ENCODE measurements at regions not wholly inside any gene's neighbourhood (a gene's known extent, or its start where the extent isn't known, plus 50 kb on each side); places are given as distances from the start of the nearest gene placed in this dataset.

GRCh38 chrY:7177631-7178030 is 266.1 kb upstream of the AMELY start:
- Histone ChIP-seq H3K4me1 (ENCODE audit: control insufficient read depth in 2 of 3, insufficient read depth in 2 of 3, low read depth in 1 of 3, low read length in 3 of 3) (no peaks in the 10 kb centered on the region), H3K9ac (ENCODE audit: low read length in 3 of 3) (no peak overlapping the region), H3K27ac (ENCODE audit: low read depth in 2 of 2, low read length in 2 of 2) (no peak overlapping the region), H3K9me3 (ENCODE audit: control insufficient read depth in 2 of 3, insufficient read depth in 1 of 3, low read length in 3 of 3) (no peaks in the 10 kb centered on the region), H3K4me3 (ENCODE audit: low read length in 3 of 3) (no peak overlapping the region), H3K36me3 (ENCODE audit: control insufficient read depth in 2 of 3, insufficient read depth in 3 of 3, low read length in 3 of 3) (no peaks in the 10 kb centered on the region), H3K27me3 (ENCODE audit: control insufficient read depth, insufficient read depth, low read length) (no peaks in the 10 kb centered on the region)
- no peak for FAIRE-seq
- no peak for DNase-seq
- intact Hi-C loops (cut with DNase I), result no loop called here
- TF ChIP-seq CTCF (IDR thresholded peaks at IDR 0.05; ENCODE audit: borderline replicate concordance, extremely low read depth, insufficient read depth), result no peak

- no peak overlapping the region for H3K27ac ChIP-seq (ENCODE audit: low read depth in 2 of 2, low read length in 2 of 2)
- intact Hi-C loops (cut with DNase I), result no loop called here
- no peaks in the 10 kb centered on the region for H3K27me3 ChIP-seq (ENCODE audit: control insufficient read depth, insufficient read depth, low read length)
- H3K4me1 ChIP-seq (ENCODE audit: control insufficient read depth in 2 of 3, insufficient read depth in 2 of 3, low read depth in 1 of 3, low read length in 3 of 3), result no peaks in the 10 kb centered on the region
- TF ChIP-seq CTCF (IDR thresholded peaks at IDR 0.05; ENCODE audit: borderline replicate concordance, extremely low read depth, insufficient read depth), result no peak
- no peak overlapping the region for H3K9ac ChIP-seq (ENCODE audit: low read length in 3 of 3)
- H3K4me3 ChIP-seq (ENCODE audit: low read length in 3 of 3), result no peak overlapping the region
- FAIRE-seq (no peak), DNase-seq (no peak)
- no peaks in the 10 kb centered on the region for H3K9me3 ChIP-seq (ENCODE audit: control insufficient read depth in 2 of 3, insufficient read depth in 1 of 3, low read length in 3 of 3)
- H3K36me3 ChIP-seq (ENCODE audit: control insufficient read depth in 2 of 3, insufficient read depth in 3 of 3, low read length in 3 of 3), result no peaks in the 10 kb centered on the region
Measured at GRCh38 chrY:7169475-7169874, 257.9 kb upstream of the AMELY start.

- no peaks in the 10 kb centered on the region for H3K36me3 ChIP-seq (ENCODE audit: control insufficient read depth in 2 of 3, insufficient read depth in 3 of 3, low read length in 3 of 3)
- H3K9ac ChIP-seq (ENCODE audit: low read length in 3 of 3), result no peak overlapping the region
- FAIRE-seq, result no peak
- H3K27me3 ChIP-seq (ENCODE audit: control insufficient read depth, insufficient read depth, low read length), result no peaks in the 10 kb centered on the region
- no peaks in the 10 kb centered on the region for H3K9me3 ChIP-seq (ENCODE audit: control insufficient read depth in 2 of 3, insufficient read depth in 1 of 3, low read length in 3 of 3)
- TF ChIP-seq CTCF (IDR thresholded peaks at IDR 0.05; ENCODE audit: borderline replicate concordance, extremely low read depth, insufficient read depth), result no peak
- no peak for DNase-seq
- H3K27ac ChIP-seq (ENCODE audit: low read depth in 2 of 2, low read length in 2 of 2), result no peak overlapping the region
- H3K4me3 ChIP-seq (ENCODE audit: low read length in 3 of 3), result no peak overlapping the region
- intact Hi-C loops (cut with DNase I), result no loop called here
- no peaks in the 10 kb centered on the region for H3K4me1 ChIP-seq (ENCODE audit: control insufficient read depth in 2 of 3, insufficient read depth in 2 of 3, low read depth in 1 of 3, low read length in 3 of 3)
Measured at GRCh38 chrY:7141477-7141876, 229.9 kb upstream of the AMELY start.

All from kidney (tissue), 13 donors.